HEK293 (cell line): ENCODE measurements at regions not wholly inside any gene's neighbourhood (a gene's known extent, or its start where the extent isn't known, plus 50 kb on each side); places are given as distances from the start of the nearest gene placed in this dataset.

Source experiments
- CTCF ChIA-PET: fragments of 350-600 bp; formaldehyde crosslinking; extraction: SDS; loops from one replicate; lab custom pipeline; 2021; ENCODE audit warnings: antibody characterized with exemption; lab: Yijun Ruan, JAX
- POLR2A ChIA-PET: fragments of 300-600 bp; formaldehyde crosslinking; extraction: SDS; loops from one replicate; lab custom pipeline; 2020; ENCODE audit warnings: antibody characterized with exemption, inconsistent platforms; lab: Yijun Ruan, JAX
- H3K27ac ChIP-seq: fragments of 200-500 bp; sonication (Bioruptor generic); 2 replicates; pipeline ENCODE4 v1.5.1; 2014; ENCODE audit warnings: low read depth, low read length, control low read depth, inconsistent platforms; ENCODE audit errors: extremely low read depth
- H3K36me3 ChIP-seq, 2 experiments: fragments of 200-500 bp in 1 of 2; sonication (Bioruptor generic) in 1 of 2; 1 replicate in 1 of 2; 2 replicates in 1 of 2; pipeline ENCODE4 v1.5.1; 2014 to 2017; ENCODE audit warnings: inconsistent platforms in 2 of 2, low read length in 2 of 2; ENCODE audit not compliant: control insufficient read depth in 2 of 2, insufficient read depth in 1 of 2
- H3K4me1 ChIP-seq: fragments of 200-500 bp; sonication (Bioruptor generic); 2 replicates; pipeline ENCODE4 v1.5.1; 2014; ENCODE audit warnings: mild to moderate bottlenecking, low read length, inconsistent platforms; ENCODE audit not compliant: control insufficient read depth, insufficient read depth
- H3K4me3 ChIP-seq: 2 replicates; pipeline ENCODE4 v1.5.1; 2011; ENCODE audit warnings: low read depth, mild to moderate bottlenecking, control low read depth, low read length, moderate library complexity
- H3K9me3 ChIP-seq: fragments of 200-500 bp; sonication (Bioruptor generic); 2 replicates; pipeline ENCODE4 v1.5.1; 2014; ENCODE audit warnings: low read depth, low read length, inconsistent platforms; ENCODE audit not compliant: control insufficient read depth, insufficient read depth
- EGR2 ChIP-seq: fragments of 450-650 bp; formaldehyde crosslinking; IDR thresholded peaks from 2 replicates; pipeline ENCODE4 v1.5.1; 2016; ENCODE audit warnings: low read depth, missing biosample characterization, missing genetic modification characterization
- PRDM1 ChIP-seq: fragments of 450-650 bp; formaldehyde crosslinking; IDR thresholded peaks from 2 replicates; pipeline ENCODE4; 2016; ENCODE audit warnings: missing biosample characterization, missing genetic modification characterization
- SCRT1 ChIP-seq: fragments of 450-650 bp; formaldehyde crosslinking; IDR thresholded peaks from 2 replicates; pipeline ENCODE4 v1.5.1; 2016; ENCODE audit warnings: missing biosample characterization, missing genetic modification characterization, borderline replicate concordance
- SCRT2 ChIP-seq: fragments of 450-650 bp; formaldehyde crosslinking; IDR thresholded peaks from 2 replicates; pipeline ENCODE4 v1.5.1; 2016; ENCODE audit warnings: missing biosample characterization, missing genetic modification characterization
- ZBTB26 ChIP-seq: fragments of 450-650 bp; formaldehyde crosslinking; optimal IDR thresholded peaks from 2 replicates; pipeline ENCODE3; 2016; ENCODE audit warnings: missing biosample characterization, mild to moderate bottlenecking, missing genetic modification characterization
- ZBTB49 ChIP-seq: fragments of 450-650 bp; formaldehyde crosslinking; IDR thresholded peaks from 2 replicates; pipeline ENCODE4 v1.5.1; 2016; ENCODE audit warnings: missing biosample characterization, missing genetic modification characterization, low read depth
- ZFHX2 ChIP-seq: fragments of 450-650 bp; formaldehyde crosslinking; conservative IDR thresholded peaks from 2 replicates; pipeline ENCODE4 v1.5.1; 2016; ENCODE audit warnings: missing biosample characterization, missing genetic modification characterization
- ZNF433 ChIP-seq: fragments of 450-650 bp; formaldehyde crosslinking; IDR thresholded peaks from 2 replicates; pipeline ENCODE4 v1.5.1; 2016; ENCODE audit warnings: missing biosample characterization, missing genetic modification characterization, low read depth
- ZNF501 ChIP-seq: fragments of 450-650 bp; formaldehyde crosslinking; IDR thresholded peaks from 2 replicates; pipeline ENCODE4 v1.5.1; 2016; ENCODE audit warnings: missing biosample characterization, missing genetic modification characterization
- ZNF654 ChIP-seq: fragments of 450-650 bp; formaldehyde crosslinking; IDR thresholded peaks from 2 replicates; pipeline ENCODE4 v1.5.1; 2016; ENCODE audit warnings: low read depth, missing biosample characterization, missing genetic modification characterization
- ZNF658 ChIP-seq: fragments of 450-650 bp; formaldehyde crosslinking; IDR thresholded peaks from 2 replicates; pipeline ENCODE4; 2016; ENCODE audit warnings: missing biosample characterization, missing genetic modification characterization
- ZNF664 ChIP-seq: fragments of 450-650 bp; formaldehyde crosslinking; IDR thresholded peaks from 2 replicates; pipeline ENCODE4 v1.5.1; 2016; ENCODE audit warnings: missing biosample characterization, missing genetic modification characterization
- ZNF670 ChIP-seq: fragments of 450-650 bp; formaldehyde crosslinking; IDR thresholded peaks from 2 replicates; pipeline ENCODE4 v1.5.1; 2016; ENCODE audit warnings: missing biosample characterization, missing genetic modification characterization, low read depth
- ZSCAN16 ChIP-seq: fragments of 450-650 bp; formaldehyde crosslinking; IDR thresholded peaks from 2 replicates; pipeline ENCODE4 v1.5.1; 2016; ENCODE audit warnings: missing biosample characterization, missing genetic modification characterization
- TF ChIP-seq, protein P1 (sequence below): fragments of 450-650 bp; formaldehyde crosslinking; IDR thresholded peaks from 2 replicates; pipeline ENCODE4 v1.5.1; 2017; ENCODE audit warnings: missing biosample characterization, missing genetic modification characterization

DNA sequence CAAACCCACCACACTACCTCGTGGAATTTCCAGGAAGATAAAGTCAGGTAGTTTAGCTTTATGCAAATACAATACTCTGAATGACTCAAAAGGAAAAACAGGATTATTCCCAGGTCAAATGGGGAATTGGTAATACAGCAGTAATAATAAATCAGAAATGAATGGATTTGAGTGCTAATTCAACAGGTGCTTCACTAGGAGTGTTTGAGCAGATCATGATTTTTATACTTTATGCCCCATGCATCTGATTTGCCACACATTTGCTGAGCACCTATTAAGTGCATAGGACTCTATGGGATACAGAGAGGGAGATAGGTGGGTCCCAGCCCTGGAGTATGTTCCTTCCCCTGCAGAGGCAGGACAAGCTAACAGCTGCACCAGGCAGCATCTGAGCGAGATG is 381.4 kb upstream of the PODXL start:
- CTCF ChIA-PET: interaction anchor here (0.6 to 2.3 kb wide), 3 partner anchors 7 to 1597 kb away, joined by 3 to 10 read pairs (median 3); no protein-coding TSS in a partner anchor
- Histone ChIP-seq H3K9me3 (no peaks in the 10 kb centered on the region), H3K27ac (no peak overlapping the region), H3K4me3 (no peak overlapping the region), H3K4me1 (no peaks in the 10 kb centered on the region; the same call in 1 of the 2 replicates), H3K36me3 (no peaks in the 10 kb centered on the region)
- POLR2A ChIA-PET: no interaction called here
- TF ChIP-seq ZFHX2: no peak
- no peak for TF ChIP-seq PRDM1
- TF ChIP-seq SCRT1 (tag by site-specific recombination): peak; percentile 68; the same call in 1 of the 2 replicates
- TF ChIP-seq SCRT2 (tag by site-specific recombination): peak; percentile 87
- TF ChIP-seq ZNF664 (tag by site-specific recombination): no peak

- Histone ChIP-seq H3K9me3 (no peaks in the 10 kb centered on the region), H3K36me3 (no peaks in the 10 kb centered on the region), H3K4me3 (no peak overlapping the region), H3K4me1 (no peaks in the 10 kb centered on the region; the same call in 1 of the 2 replicates), H3K27ac (no peak overlapping the region)
- TF ChIP-seq ZBTB49 (no peak), ZFHX2 (peak; percentile 78), EGR2 (tag by site-specific recombination) (peak; percentile 71)
- TF ChIP-seq, protein P1, sequence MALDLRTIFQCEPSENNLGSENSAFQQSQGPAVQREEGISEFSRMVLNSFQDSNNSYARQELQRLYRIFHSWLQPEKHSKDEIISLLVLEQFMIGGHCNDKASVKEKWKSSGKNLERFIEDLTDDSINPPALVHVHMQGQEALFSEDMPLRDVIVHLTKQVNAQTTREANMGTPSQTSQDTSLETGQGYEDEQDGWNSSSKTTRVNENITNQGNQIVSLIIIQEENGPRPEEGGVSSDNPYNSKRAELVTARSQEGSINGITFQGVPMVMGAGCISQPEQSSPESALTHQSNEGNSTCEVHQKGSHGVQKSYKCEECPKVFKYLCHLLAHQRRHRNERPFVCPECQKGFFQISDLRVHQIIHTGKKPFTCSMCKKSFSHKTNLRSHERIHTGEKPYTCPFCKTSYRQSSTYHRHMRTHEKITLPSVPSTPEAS (tag by site-specific recombination): peak; percentile 35; the same call in 1 of the 2 replicates
- ChIA-PET CTCF (interaction anchor here (2.2 kb wide), 1 partner anchor 10 kb away, joined by 6 read pairs; no protein-coding TSS in a partner anchor), POLR2A (no interaction called here)
Measured at GRCh38 chr7:131935180-131935579, 378.8 kb upstream of the PODXL start.

GRCh38 chr7:131934452-131934851 is 378.0 kb upstream of the PODXL start:
- CTCF ChIA-PET: interaction anchor here (0.6 to 2.2 kb wide), 2 partner anchors 11 to 27 kb away, joined by 4 to 6 read pairs; no protein-coding TSS in a partner anchor
- H3K4me1 ChIP-seq: no peaks in the 10 kb centered on the region; the same call in 1 of the 2 replicates
- TF ChIP-seq ZNF433 (tag by site-specific recombination) (no peak), ZSCAN16 (tag by site-specific recombination) (0 out of 2 replicates have a peak, but pooled peaks have one; percentile 28), ZNF670 (no peak), ZNF658 (tag by site-specific recombination) (no peak), ZNF501 (no peak), ZNF654 (tag by site-specific recombination) (no peak), ZBTB26 (no peak)
- TF ChIP-seq, all 188 proteins: peak for 1
- POLR2A ChIA-PET: interaction anchor here (0.6 kb wide), 1 partner anchor 37 kb away, joined by 6 read pairs; no protein-coding TSS in a partner anchor
- Histone ChIP-seq H3K36me3 (no peaks in the 10 kb centered on the region), H3K4me3 (no peak overlapping the region), H3K9me3 (no peaks in the 10 kb centered on the region), H3K27ac (no peak overlapping the region)
